Keratinocyte (primary cell): ENCODE measurements at regions not wholly inside any gene's neighbourhood (a gene's known extent, or its start where the extent isn't known, plus 50 kb on each side); places are given as distances from the start of the nearest gene placed in this dataset.

Source experiments
- DNase-seq: peaks from one replicate; pipeline ENCODE4 v3.0.0-alpha.2; 2011; ENCODE audit warnings: low read depth, missing footprints, low spot score
- FAIRE-seq: peaks from 2 replicates; lab custom pipeline; 2011; peaks lifted over from hg19 to GRCh38; lab: Jason Lieb, UNC
- H2AFZ ChIP-seq: 2 replicates; pipeline ENCODE4 v1.6.0; 2012; ENCODE audit warnings: low read length, control low read depth, inconsistent platforms; ENCODE audit not compliant: control insufficient read depth
- H3K27ac ChIP-seq: 2 replicates; pipeline ENCODE4 v1.5.1; 2011; ENCODE audit warnings: low read length; ENCODE audit not compliant: control insufficient read depth, insufficient read depth
- H3K27me3 ChIP-seq: 3 replicates; pipeline ENCODE4 v1.6.0; 2011; ENCODE audit warnings: low read length; ENCODE audit not compliant: control insufficient read depth, insufficient read depth; ENCODE audit errors: extremely low read depth
- H3K36me3 ChIP-seq, 2 experiments: 2 replicates in 1 of 2; 3 replicates in 1 of 2; pipeline ENCODE4 v1.5.1; 2011; ENCODE audit warnings: low read length in 2 of 2, mild to moderate bottlenecking in 1 of 2; ENCODE audit not compliant: control insufficient read depth in 2 of 2, insufficient read depth in 2 of 2; ENCODE audit errors: extremely low read depth in 1 of 2
- H3K4me1 ChIP-seq: 3 replicates; pipeline ENCODE4 v1.5.1; 2011; ENCODE audit warnings: low read length; ENCODE audit not compliant: control insufficient read depth, insufficient read depth; ENCODE audit errors: extremely low read depth
- H3K4me2 ChIP-seq: 3 replicates; pipeline ENCODE4 v1.6.0; 2011; ENCODE audit warnings: low read depth, low read length; ENCODE audit not compliant: control insufficient read depth, insufficient read depth; ENCODE audit errors: extremely low read depth
- H3K4me3 ChIP-seq, 3 experiments: fragments of 200-600 bp in 1 of 3; sonication (generic) in 1 of 3; 2 replicates in 2 of 3; 3 replicates in 1 of 3; pipeline ENCODE4 v1.5.1; 2011 to 2016; ENCODE audit warnings: low read length in 3 of 3, mild to moderate bottlenecking in 3 of 3, control low read depth in 2 of 3, inconsistent platforms in 1 of 3, low read depth in 1 of 3, mixed read lengths in 1 of 3, mixed run types in 1 of 3, moderate library complexity in 1 of 3; ENCODE audit not compliant: control insufficient read depth in 2 of 3, insufficient read depth in 2 of 3; ENCODE audit errors: extremely low read depth in 1 of 3
- H3K79me2 ChIP-seq: 2 replicates; pipeline ENCODE4 v1.6.0; 2012; ENCODE audit warnings: low read length; ENCODE audit not compliant: control insufficient read depth, insufficient read depth
- H3K9ac ChIP-seq: 3 replicates; pipeline ENCODE4 v1.6.0; 2011; ENCODE audit warnings: low read length; ENCODE audit not compliant: control insufficient read depth, insufficient read depth; ENCODE audit errors: extremely low read depth
- H3K9me1 ChIP-seq: 3 replicates; pipeline ENCODE4 v1.6.0; 2011; ENCODE audit warnings: low read length; ENCODE audit not compliant: control insufficient read depth, insufficient read depth; ENCODE audit errors: extremely low read depth
- H3K9me3 ChIP-seq: 2 replicates; pipeline ENCODE4 v1.5.1; 2012; ENCODE audit warnings: low read depth, low read length; ENCODE audit not compliant: control insufficient read depth
- H4K20me1 ChIP-seq: 3 replicates; pipeline ENCODE4 v1.6.0; 2011; ENCODE audit warnings: low read length; ENCODE audit not compliant: control insufficient read depth, insufficient read depth; ENCODE audit errors: extremely low read depth
- CTCF ChIP-seq, 3 experiments: IDR thresholded peaks in 1 of 3; conservative IDR thresholded peaks in 1 of 3; optimal IDR thresholded peaks in 1 of 3; 2 replicates in 2 of 3; 3 replicates in 1 of 3; pipeline versions ENCODE3 to v1.5.1; 2011; ENCODE audit warnings: low read length in 3 of 3, mild to moderate bottlenecking in 3 of 3, moderate library complexity in 2 of 3, control low read depth in 1 of 3, inconsistent platforms in 1 of 3; ENCODE audit not compliant: insufficient read depth in 2 of 3; ENCODE audit errors: extremely low read depth in 1 of 3
- EZH2 ChIP-seq: IDR thresholded peaks from one replicate; pipeline ENCODE4 v1.6.1; 2012; ENCODE audit warnings: inconsistent platforms, mild to moderate bottlenecking, low read length, moderate library complexity
- dilution Hi-C: fragments of 300-500 bp; cut with MboI; formaldehyde crosslinking; loops from one replicate; pipeline ENCODE4 v1.7.0; 2020; ENCODE audit warnings: low sequenced_read_pairs; ENCODE audit not compliant: extremely low pct_ligation_motif_present

GRCh38 chr12:19763488-19763887 lies 324.2 kb downstream of the AEBP2 start:
- DNase-seq = no peak
- H3K27me3 ChIP-seq = no peaks in the 10 kb centered on the region
- no peak overlapping the region for H3K27ac ChIP-seq
- H3K79me2 ChIP-seq = no peaks in the 10 kb centered on the region
- no peaks in the 10 kb centered on the region for H3K4me1 ChIP-seq
- H3K9me1 ChIP-seq = no peaks in the 10 kb centered on the region
- FAIRE-seq = no peak
- H4K20me1 ChIP-seq = no peaks in the 10 kb centered on the region
- no peak overlapping the region for H3K9ac ChIP-seq
- no peaks in the 10 kb centered on the region for H3K36me3 ChIP-seq
- H3K9me3 ChIP-seq = no peaks in the 10 kb centered on the region
- TF ChIP-seq EZH2 = no peak
- no peak for TF ChIP-seq CTCF (optimal IDR thresholded peaks at IDR 0.05 in 1 of 3, IDR thresholded peaks at IDR 0.05 in 1 of 3, conservative IDR thresholded peaks at IDR 0.05 in 1 of 3; ENCODE audit: extremely low read depth in 1 of 3, insufficient read depth in 2 of 3, low read length in 3 of 3)
- H3K4me2 ChIP-seq = no peak overlapping the region
- dilution Hi-C loops = no loop called here
- H3K4me3 ChIP-seq = no peak overlapping the region
- no peak overlapping the region for H2AFZ ChIP-seq

- TF ChIP-seq CTCF (optimal IDR thresholded peaks at IDR 0.05 in 1 of 3, IDR thresholded peaks at IDR 0.05 in 1 of 3, conservative IDR thresholded peaks at IDR 0.05 in 1 of 3; ENCODE audit: extremely low read depth in 1 of 3, insufficient read depth in 2 of 3, low read length in 3 of 3) (no peak), EZH2 (no peak)
- no peak overlapping the region for H2AFZ ChIP-seq
- H3K4me3 ChIP-seq = no peak overlapping the region
- no peaks in the 10 kb centered on the region for H3K79me2 ChIP-seq
- H3K9me1 ChIP-seq = no peaks in the 10 kb centered on the region
- no peak overlapping the region for H3K27ac ChIP-seq
- no peaks in the 10 kb centered on the region for H4K20me1 ChIP-seq
- dilution Hi-C loops = no loop called here
- FAIRE-seq = no peak
- no peaks in the 10 kb centered on the region for H3K27me3 ChIP-seq
- no peaks in the 10 kb centered on the region for H3K36me3 ChIP-seq
- H3K9ac ChIP-seq = no peak overlapping the region
- no peaks in the 10 kb centered on the region for H3K4me1 ChIP-seq
- no peak overlapping the region for H3K4me2 ChIP-seq
- H3K9me3 ChIP-seq = no peaks in the 10 kb centered on the region
- no peak for DNase-seq
These were observed 325.1 kb downstream of the AEBP2 start for GRCh38 chr12:19764408-19764807.
